Caki2 (cell line): ENCODE measurements at regions not wholly inside any gene's neighbourhood (a gene's known extent, or its start where the extent isn't known, plus 50 kb on each side); places are given as distances from the start of the nearest gene placed in this dataset.
A peak's percentile ranks its signal among the peaks of the same experiment; 100 is the strongest.

Experiments
- DNase-seq: peaks from one replicate; pipeline ENCODE4 v3.0.0-alpha.2; 2015; ENCODE audit warnings: low read depth
- in situ Hi-C: cut with HindIII; loops from 2 replicates; pipeline ENCODE4 v1.10.0; 2016; ENCODE audit warnings: low sequenced_read_pairs, low pct_unique_long_range_greater_than_20kb, mixed read lengths

GRCh38 chr7:21243265-21243664, 184.6 kb upstream of the SP4 start:
- in situ Hi-C loops = no loop called here
- no peak for DNase-seq

- peak; percentile 64 for DNase-seq
- in situ Hi-C loops = loop anchor here (10.0 to 25.0 kb wide), 2 partner anchors 464 to 514 kb away; partner anchors contain the start of gene SP8
Measured at GRCh38 chr7:21251151-21251800, 176.6 kb upstream of the SP4 start.

DNA sequence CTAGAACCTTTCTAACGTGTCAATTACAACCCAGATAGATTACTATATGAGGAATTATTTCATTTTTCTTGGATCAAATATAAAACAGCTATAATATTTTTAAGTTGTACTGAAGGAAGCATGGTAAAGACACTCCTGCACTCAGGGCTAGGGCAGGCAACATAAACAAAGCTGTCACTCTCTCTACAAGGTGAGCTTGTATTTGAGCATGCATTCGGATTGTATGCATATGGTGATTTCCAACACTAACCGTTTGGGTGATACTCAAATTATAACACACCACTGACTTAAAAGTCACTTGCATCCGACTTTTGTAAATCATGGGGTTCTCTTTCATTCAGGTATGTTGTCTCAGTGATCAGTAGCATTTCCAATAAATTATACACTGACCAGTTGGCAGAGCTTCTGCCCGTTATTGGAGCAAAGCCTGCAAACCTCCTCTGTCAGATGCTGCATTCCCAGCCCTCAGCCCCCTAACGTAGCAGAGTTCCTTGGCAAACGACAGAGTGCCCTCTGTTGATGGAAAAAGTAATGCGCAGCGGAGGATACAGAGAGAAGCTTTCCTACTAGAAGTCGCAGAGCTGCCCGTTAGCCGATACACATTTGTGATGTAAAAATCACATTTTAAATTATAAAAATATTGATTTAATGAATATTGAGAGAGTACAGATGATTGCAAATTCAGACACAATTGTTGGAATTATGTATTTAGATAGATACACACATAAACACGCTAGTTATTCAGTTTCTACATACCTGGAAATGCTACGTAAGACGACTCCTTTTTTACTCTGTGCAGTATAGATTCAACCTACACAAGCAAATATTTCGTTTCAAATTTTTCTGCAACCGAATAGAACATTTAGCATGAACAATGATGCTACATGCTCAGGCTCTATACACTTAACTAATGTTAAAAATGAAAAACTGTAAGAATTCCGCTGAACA, 173.9 kb upstream of the SP4 start:
- peak; percentile 67 for DNase-seq
- in situ Hi-C loops = loop anchor here (10.0 to 25.0 kb wide), 2 partner anchors 467 to 511 kb away; partner anchors contain the start of gene SP8

DNA sequence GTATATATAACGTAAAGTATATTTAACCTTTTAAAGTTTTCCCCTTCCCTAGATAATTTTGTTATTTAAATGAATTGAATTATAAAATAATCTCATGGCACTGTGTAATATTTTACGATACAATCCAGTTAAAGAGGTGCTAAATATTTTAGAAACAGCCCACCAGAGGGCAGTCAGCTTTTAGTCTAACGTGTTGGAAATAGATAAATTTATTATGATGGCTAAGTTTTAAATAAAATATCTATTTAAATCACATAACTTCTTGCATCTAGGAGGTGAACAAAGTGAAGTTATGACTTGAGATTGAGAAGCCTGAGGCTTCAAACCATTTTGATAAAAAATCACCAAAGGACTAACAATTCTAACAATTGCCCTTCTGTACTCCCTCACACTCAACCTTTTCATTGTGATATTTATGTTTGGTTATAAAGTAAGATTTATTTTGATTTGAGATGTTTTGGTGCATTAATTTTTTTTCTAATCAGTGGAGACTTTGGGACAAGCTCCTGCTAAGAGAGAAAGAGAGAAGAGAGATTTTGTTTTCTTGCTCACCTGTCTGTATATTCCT, 171.5 kb upstream of the SP4 start:
- in situ Hi-C loops = loop anchor here (10.0 to 25.0 kb wide), 2 partner anchors 469 to 508 kb away; partner anchors contain the start of gene SP8

DNA sequence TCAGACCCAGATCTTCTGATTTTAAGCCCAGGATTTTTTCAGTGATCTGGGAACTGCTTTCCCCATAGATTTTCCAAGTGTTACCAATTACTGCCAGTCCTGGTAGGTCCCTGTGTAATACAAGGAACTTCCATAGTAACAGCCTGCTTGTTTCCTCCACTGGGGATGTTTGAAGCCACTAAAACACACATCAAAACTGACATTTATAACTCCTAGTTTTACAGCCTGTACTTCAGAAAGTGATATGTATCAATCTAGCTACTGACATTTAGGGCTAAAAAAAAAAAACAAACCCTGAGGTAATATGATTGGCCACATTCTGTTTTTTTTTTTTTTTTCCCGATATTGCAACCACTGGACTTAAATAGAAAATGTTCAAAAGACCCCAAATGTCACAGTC, 166.9 kb upstream of the SP4 start:
- in situ Hi-C loops = loop anchor here (25.0 kb wide), 1 partner anchor 474 kb away; the partner anchor contains the start of gene SP8
- DNase-seq = no peak

More for the DNA sequence above, 171.5 kb upstream of the SP4 start:
- DNase-seq = peak; percentile 11

- DNase-seq = peak; percentile 29
- in situ Hi-C loops = loop anchor here (25.0 kb wide), 1 partner anchor 475 kb away; the partner anchor contains the start of gene SP8
Measured at GRCh38 chr7:21261627-21262594, 166.0 kb upstream of the SP4 start.

DNA sequence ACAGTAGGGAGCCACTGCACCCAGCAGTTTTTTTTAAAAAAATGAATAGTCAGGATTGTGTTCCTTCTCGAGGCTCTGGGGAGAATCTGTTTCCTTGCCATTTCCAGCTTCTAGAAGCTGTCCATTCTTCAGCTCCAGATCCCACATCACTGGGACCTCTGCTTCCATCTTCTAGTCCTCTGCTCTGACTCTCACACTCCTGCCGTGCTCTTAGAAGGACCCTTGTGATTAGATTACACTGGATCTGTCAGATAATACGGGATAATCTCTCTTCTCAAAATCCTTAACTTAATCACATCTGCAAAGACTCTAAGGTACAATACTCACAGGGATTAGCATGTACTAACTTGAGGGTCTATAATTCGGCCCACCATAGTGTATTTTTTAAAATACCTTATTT, 158.9 kb upstream of the SP4 start:
- DNase-seq = no peak
- in situ Hi-C loops = loop anchor here (25.0 kb wide), 1 partner anchor 482 kb away; the partner anchor contains the start of gene SP8

DNA sequence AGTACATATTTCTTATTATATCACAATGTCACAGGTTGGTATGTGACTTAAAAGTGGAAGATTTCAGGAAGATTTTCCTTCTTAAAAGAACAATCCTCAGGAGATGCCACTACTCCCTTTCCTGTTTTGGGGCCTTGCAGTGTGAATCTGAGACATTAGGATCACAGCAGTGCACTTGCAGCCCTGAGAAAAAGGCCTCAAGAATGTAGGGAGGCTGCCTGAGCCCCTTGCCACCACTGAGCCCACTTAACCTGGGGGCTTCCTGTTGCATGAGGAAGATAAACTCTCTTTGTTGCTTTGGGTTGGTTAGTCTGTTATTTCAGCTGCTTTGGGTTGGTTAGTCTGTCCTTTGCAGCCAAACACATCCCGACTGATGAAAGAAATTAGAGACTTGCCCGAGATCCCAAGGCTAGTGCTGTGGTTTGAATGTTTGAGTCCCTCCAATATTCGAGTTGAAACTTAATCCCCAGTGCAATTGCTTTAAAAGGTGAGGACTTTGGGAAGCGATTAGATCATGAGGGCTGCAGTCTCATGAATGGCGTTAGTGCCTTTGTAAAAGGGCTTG, 151.3 kb upstream of the SP4 start:
- no peak for DNase-seq
- in situ Hi-C loops = no loop called here

DNA sequence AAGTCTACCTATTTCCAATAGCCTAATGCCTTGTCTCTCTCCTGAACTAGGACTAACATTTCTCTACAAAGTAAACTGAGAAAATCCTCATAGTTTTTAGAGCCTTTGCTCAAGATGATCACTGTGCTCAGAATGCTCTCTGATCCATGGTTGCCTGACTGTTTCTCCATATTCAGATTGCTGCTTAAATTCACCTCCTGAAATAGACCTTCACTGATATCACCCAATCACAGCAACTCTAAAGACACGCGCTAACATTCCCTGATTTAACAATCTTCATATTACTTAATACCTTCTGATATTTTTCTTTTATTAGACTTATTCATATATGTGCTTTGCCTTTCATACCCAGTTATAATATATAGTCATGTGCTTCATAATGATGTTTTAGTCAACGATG, 148.9 kb upstream of the SP4 start:
- DNase-seq = no peak
- in situ Hi-C loops = no loop called here

DNA sequence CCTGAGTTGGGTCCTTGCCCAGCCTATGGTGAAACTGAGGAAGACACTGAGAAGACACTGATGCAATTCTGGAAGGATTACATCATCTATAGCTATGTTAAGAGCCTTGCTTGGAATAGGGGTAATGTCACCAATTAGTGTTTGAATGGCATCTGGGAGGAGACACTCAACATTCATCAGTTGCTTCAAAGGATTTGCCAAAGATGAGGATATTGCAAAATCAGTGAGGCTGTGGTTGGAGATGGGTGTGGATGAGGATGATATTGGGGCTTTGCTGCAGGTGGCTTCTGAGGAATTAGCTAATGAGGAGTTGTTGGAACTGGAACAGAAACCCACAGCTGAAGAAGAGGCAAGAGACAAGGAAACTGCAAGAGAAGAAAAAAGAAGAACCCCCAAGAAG, 146.7 kb upstream of the SP4 start:
- in situ Hi-C loops = no loop called here
- DNase-seq = no peak

DNA sequence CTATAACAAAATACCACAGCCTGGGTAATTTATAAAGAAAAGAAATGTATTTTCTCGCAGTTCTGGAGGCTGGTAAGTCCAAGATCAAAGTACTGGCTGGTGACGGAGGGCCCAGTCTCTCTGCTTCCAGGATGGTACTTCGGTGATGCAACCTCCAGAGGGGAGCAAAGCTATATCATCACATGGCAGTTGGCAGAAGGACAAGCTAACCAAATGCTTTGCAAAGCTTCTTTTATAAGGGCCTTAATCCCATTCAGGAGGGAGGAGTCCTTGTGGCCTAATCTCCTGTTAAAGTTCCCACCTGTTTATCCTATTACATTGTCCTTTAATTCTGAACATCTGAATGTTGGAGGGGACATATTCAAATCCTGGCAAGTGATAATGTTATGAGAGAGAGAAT, 134.1 kb upstream of the SP4 start:
- in situ Hi-C loops = no loop called here
- no peak for DNase-seq

DNA sequence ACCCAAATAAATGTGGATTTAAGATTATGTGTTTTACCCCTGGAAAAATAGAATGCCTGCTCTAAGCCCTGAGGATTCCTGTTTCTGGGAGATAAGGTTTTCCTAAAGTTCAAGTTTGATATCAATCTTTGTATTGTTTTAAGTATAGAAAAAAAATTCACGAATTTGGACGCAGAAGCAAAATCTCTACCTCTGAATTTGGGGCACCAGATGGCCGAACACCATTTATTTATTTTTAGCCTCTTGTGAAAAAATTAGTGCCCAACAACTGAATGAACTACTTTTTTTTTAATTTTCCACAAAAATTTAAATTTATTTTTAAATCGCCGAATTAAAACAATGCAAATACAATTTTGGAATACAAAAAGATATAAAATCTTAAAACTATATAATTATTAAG, 128.1 kb upstream of the SP4 start:
- in situ Hi-C loops = no loop called here
- DNase-seq = no peak

- in situ Hi-C loops = no loop called here
- DNase-seq = no peak
Measured at GRCh38 chr7:21300692-21301091, 127.2 kb upstream of the SP4 start.

DNA sequence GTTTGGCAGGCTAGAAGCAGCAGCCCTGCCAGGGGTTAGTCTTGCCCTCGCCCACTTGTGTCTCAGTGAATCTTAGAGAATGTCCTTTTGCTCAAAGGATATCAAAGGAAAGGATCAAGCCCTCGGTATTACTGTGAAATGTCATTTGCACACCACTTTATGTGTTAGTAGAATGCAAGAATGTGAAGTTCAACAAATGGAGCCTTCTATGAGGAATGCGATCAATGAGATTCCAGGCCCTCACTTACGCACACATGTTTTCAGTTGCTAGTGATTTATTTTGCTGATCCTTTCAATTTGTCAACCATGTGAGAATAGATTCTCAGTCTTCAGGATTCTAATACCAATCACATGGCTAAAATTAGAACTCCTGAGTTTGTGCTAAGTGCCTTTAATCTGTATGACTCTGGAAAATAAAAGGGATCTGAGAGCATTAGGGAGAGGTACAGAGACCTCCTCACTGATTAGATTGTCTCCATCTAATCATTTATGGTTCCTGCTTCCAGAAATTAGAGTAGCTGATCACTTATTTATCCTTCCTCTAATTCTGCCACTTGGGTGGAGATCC, 123.0 kb upstream of the SP4 start:
- no peak for DNase-seq
- in situ Hi-C loops = no loop called here

DNA sequence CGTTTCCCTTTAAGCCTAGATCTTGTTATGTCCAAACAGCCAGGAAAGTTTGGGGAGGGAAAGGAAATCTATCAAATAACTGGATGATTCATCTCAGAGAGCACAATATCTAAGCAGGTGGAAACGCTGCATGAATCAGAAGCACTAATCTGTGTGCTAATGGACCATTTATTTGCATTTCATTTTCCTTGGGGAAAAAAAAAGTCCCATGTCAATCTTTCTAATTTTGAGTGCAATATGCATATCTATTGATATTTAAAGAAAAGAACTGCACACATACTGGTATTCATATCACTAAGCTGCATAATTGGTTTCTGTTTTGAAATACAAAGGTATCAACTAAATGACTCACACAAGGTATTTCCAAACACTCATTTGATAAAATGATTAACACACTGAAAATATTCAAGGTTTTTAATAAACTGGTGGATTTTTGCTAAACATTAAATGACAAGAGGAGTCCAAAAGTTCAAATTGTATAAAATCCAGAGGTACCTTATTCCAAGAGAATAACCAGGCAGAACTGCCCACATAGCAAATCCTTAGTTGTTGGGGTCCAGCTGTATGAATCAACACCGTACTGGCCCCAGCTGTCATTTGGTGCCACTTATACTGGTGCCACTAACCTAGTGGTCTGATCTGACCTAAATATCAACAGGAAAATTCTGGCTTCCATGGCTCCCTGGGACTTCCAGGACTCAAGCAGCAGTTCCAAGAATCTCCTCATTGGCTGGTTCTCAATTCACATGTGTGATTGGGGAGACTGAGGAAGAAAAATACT, 122.2 kb upstream of the SP4 start:
- no peak for DNase-seq
- in situ Hi-C loops = no loop called here

GRCh38 chr7:21314954-21315353, 112.9 kb upstream of the SP4 start:
- DNase-seq = no peak
- in situ Hi-C loops = no loop called here
